PC-9 (cell line): ENCODE measurements at regions not wholly inside any gene's neighbourhood (a gene's known extent, or its start where the extent isn't known, plus 50 kb on each side); places are given as distances from the start of the nearest gene placed in this dataset.

Experiments used
- BruUV-seq: library from RNA; stranded (reverse); fragments of 400-500 nt; replicated peaks from 2 replicates; lab custom pipeline; 2021; lab: Mats Ljungman, UMichigan
- CTCF ChIA-PET: fragments of 300-600 bp; sonication (Branson Sonifier 250); formaldehyde crosslinking; loops from one replicate; lab custom pipeline; 2022; ENCODE audit warnings: antibody characterized with exemption; lab: Charles Lee
- POLR2A ChIA-PET: fragments of 300-600 bp; sonication (Branson Sonifier 250); formaldehyde crosslinking; loops from one replicate; lab custom pipeline; 2022; ENCODE audit warnings: antibody characterized with exemption; ENCODE audit not compliant: unreplicated experiment; lab: Charles Lee
- DNase-seq, 2 experiments: peaks; one replicate each; pipeline versions ENCODE4 v3.0.0 to v3.0.0-alpha.2; 2015 to 2022; ENCODE audit warnings: mixed read lengths in 1 of 2
- H2AFZ ChIP-seq: fragments of 200-600 bp; sonication (generic); 2 replicates; pipeline ENCODE4 v1.8.1; 2017; ENCODE audit warnings: antibody characterized with exemption
- H3F3A ChIP-seq: fragments of 200-600 bp; sonication (generic); 2 replicates; pipeline ENCODE4 v1.8.1; 2017; ENCODE audit warnings: antibody characterized with exemption, mild to moderate bottlenecking, low read depth; ENCODE audit not compliant: insufficient read depth
- H3K27ac ChIP-seq: fragments of 200-600 bp; sonication (generic); 2 replicates; pipeline ENCODE4 v1.6.1; 2016; ENCODE audit warnings: mixed run types
- H3K27me3 ChIP-seq: fragments of 200-600 bp; sonication (generic); 2 replicates; pipeline ENCODE4 v1.6.1; 2016; ENCODE audit warnings: low read depth, mixed run types; ENCODE audit not compliant: insufficient read depth
- H3K36me3 ChIP-seq: fragments of 200-600 bp; sonication (generic); 2 replicates; pipeline ENCODE4 v1.6.1; 2016; ENCODE audit warnings: low read depth, mixed run types
- H3K4me1 ChIP-seq: fragments of 200-600 bp; sonication (generic); replicated peaks from 2 replicates; pipeline ENCODE4 v1.6.1; 2016; ENCODE audit warnings: mixed run types; ENCODE audit not compliant: insufficient read depth
- H3K4me2 ChIP-seq: fragments of 200-600 bp; sonication (generic); 2 replicates; pipeline ENCODE4 v1.6.1; 2017; ENCODE audit warnings: mixed run types
- H3K4me3 ChIP-seq: fragments of 200-600 bp; sonication (generic); 2 replicates; pipeline ENCODE4 v1.6.1; 2016; ENCODE audit warnings: mixed run types
- H3K79me2 ChIP-seq: fragments of 200-600 bp; sonication (generic); 2 replicates; pipeline ENCODE4 v1.6.1; 2017; ENCODE audit warnings: low read depth, mixed run types
- H3K9me2 ChIP-seq: fragments of 200-600 bp; sonication (generic); 2 replicates; pipeline ENCODE4 v1.8.1; 2017; ENCODE audit warnings: mild to moderate bottlenecking; ENCODE audit not compliant: insufficient read depth
- H3K9me3 ChIP-seq: fragments of 200-600 bp; sonication (generic); 2 replicates; pipeline ENCODE4 v1.8.1; 2016; ENCODE audit warnings: low read depth; ENCODE audit not compliant: insufficient read depth
- H4K20me1 ChIP-seq: fragments of 200-600 bp; sonication (generic); 2 replicates; pipeline ENCODE4 v1.8.1; 2017; ENCODE audit not compliant: insufficient read depth
- CTCF ChIP-seq: fragments of 200-600 bp; sonication (generic); conservative IDR thresholded peaks from 2 replicates; pipeline ENCODE4 v1.6.1; 2017; ENCODE audit warnings: mixed run types, antibody characterized with exemption, mild to moderate bottlenecking, moderate library complexity
- EZH2 ChIP-seq: fragments of 200-600 bp; sonication (generic); IDR thresholded peaks from 2 replicates; pipeline ENCODE4 v1.8.0; 2017; ENCODE audit warnings: antibody characterized with exemption, low read depth
- intact Hi-C: fragments of 100-400 bp; cut with micrococcal nuclease; formaldehyde crosslinking; loops from one replicate; pipeline ENCODE4 v1.10.0; 2022; ENCODE audit not compliant: unreplicated experiment

- CTCF ChIA-PET = no interaction called here
Observed at GRCh38 chr1:5235355-5235899, 581.0 kb downstream of the AJAP1 start.

GRCh38 chr1:5232537-5232936 is 578.1 kb downstream of the AJAP1 start:
- H3K4me3 ChIP-seq = no peak overlapping the region
- H2AFZ ChIP-seq = no peak overlapping the region
- no peaks in the 10 kb centered on the region for H3K36me3 ChIP-seq
- no peaks in the 10 kb centered on the region for H3K79me2 ChIP-seq
- H3K4me2 ChIP-seq = no peak overlapping the region
- no TSS peak for BruUV-seq
- H3K9me2 ChIP-seq = no peaks in the 10 kb centered on the region
- H3K27ac ChIP-seq = no peak overlapping the region
- no peak for DNase-seq
- H3K9me3 ChIP-seq = no peaks in the 10 kb centered on the region
- no peaks in the 10 kb centered on the region for H3F3A ChIP-seq
- H3K4me1 ChIP-seq = no peaks in the 10 kb centered on the region
- no peak for TF ChIP-seq CTCF
- no peak for TF ChIP-seq EZH2
- H4K20me1 ChIP-seq = no peaks in the 10 kb centered on the region
- intact Hi-C loops = no loop called here
- CTCF ChIA-PET = no interaction called here
- POLR2A ChIA-PET = no interaction called here
- H3K27me3 ChIP-seq = peaks cover 12% of the 10 kb centered on the region

More at GRCh38 chr1:5235355-5235899, 581.0 kb downstream of the AJAP1 start:
- Histone ChIP-seq H3K9me2 (no peaks in the 10 kb centered on the region), H4K20me1 (no peaks in the 10 kb centered on the region), H3K4me1 (no peaks in the 10 kb centered on the region), H3K79me2 (no peaks in the 10 kb centered on the region), H3F3A (no peaks in the 10 kb centered on the region), H3K4me2 (no peak overlapping the region), H3K9me3 (no peaks in the 10 kb centered on the region), H3K36me3 (no peaks in the 10 kb centered on the region), H3K27me3 (peaks cover 10% of the 10 kb centered on the region), H2AFZ (no peak overlapping the region), H3K4me3 (no peak overlapping the region), H3K27ac (no peak overlapping the region)
- no TSS peak for BruUV-seq
- intact Hi-C loops = no loop called here
- no peak for DNase-seq
- POLR2A ChIA-PET = no interaction called here
- no peak for TF ChIP-seq EZH2
- TF ChIP-seq CTCF = no peak

DNA sequence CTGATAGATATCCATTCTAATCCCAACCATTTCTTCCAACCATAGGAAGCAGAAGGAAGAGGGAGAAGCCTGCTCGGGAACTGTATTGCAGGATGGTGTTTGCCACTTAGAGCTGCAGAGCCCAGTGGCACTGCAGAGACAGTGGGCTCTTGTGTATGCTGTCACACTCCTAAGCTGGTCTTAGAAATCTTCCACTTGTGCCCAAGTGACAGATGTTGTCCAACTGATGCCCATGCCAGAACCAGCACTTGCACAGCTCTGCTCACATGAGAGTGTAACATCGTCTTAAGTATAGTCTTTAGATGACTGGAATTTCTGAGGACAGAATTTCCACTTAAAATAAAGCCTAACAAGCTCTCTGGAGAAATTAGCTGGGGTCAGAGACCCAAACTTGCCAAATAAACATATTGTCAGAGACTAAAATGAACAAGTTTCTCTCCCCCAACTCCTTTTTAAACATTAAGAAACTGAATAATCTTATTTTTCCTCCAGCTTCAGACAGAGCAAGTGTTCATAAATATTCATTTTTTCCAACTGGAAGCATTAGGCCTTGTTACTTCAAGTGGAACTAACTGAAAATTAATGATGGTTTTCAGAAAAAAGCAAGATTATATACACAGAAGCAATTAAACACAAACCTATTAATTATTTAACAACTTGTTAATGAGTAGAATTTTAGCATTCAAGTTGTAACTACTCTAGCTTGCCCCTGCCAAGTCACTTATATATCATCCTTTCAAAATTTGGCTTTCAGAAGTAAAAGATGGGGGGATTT is 577.3 kb downstream of the AJAP1 start:
- H3K27me3 ChIP-seq = peaks cover 18% of the 10 kb centered on the region
- no peaks in the 10 kb centered on the region for H3K79me2 ChIP-seq
- POLR2A ChIA-PET = no interaction called here
- CTCF ChIA-PET = no interaction called here
- no peaks in the 10 kb centered on the region for H3K36me3 ChIP-seq
- DNase-seq = no peak
- H3K27ac ChIP-seq = no peak overlapping the region
- no peak for TF ChIP-seq CTCF
- TF ChIP-seq EZH2 = no peak
- H4K20me1 ChIP-seq = no peaks in the 10 kb centered on the region
- H3K4me1 ChIP-seq = no peaks in the 10 kb centered on the region
- BruUV-seq = no TSS peak
- no peaks in the 10 kb centered on the region for H3K9me2 ChIP-seq
- H3F3A ChIP-seq = no peaks in the 10 kb centered on the region
- intact Hi-C loops = no loop called here
- no peak overlapping the region for H3K4me2 ChIP-seq
- no peak overlapping the region for H2AFZ ChIP-seq
- no peak overlapping the region for H3K4me3 ChIP-seq
- no peaks in the 10 kb centered on the region for H3K9me3 ChIP-seq
